Fibroblast of mammary gland (primary cell): ENCODE measurements at regions not wholly inside any gene's neighbourhood (a gene's known extent, or its start where the extent isn't known, plus 50 kb on each side); places are given as distances from the start of the nearest gene placed in this dataset.
"Not testable (repeated sequence)": the region's sequence is repeated elsewhere in the genome, so short reads cannot be mapped to it uniquely, and the experiment has no call there.

ENCODE experiments used
- DNase-seq: peaks from one replicate; pipeline ENCODE4 v3.0.0-alpha.2; 2010; ENCODE audit warnings: low read depth
- H3K4me3 ChIP-seq: 2 replicates; pipeline ENCODE4 v1.5.1; 2011; ENCODE audit warnings: low read depth, mild to moderate bottlenecking, low read length, moderate library complexity; ENCODE audit not compliant: control insufficient read depth
- TF ChIP-seq, protein P1 (sequence below): conservative IDR thresholded peaks from 2 replicates; pipeline ENCODE4 v1.5.1; 2011; ENCODE audit warnings: low read depth, low read length, inconsistent platforms; ENCODE audit not compliant: control insufficient read depth, insufficient read depth

DNA sequence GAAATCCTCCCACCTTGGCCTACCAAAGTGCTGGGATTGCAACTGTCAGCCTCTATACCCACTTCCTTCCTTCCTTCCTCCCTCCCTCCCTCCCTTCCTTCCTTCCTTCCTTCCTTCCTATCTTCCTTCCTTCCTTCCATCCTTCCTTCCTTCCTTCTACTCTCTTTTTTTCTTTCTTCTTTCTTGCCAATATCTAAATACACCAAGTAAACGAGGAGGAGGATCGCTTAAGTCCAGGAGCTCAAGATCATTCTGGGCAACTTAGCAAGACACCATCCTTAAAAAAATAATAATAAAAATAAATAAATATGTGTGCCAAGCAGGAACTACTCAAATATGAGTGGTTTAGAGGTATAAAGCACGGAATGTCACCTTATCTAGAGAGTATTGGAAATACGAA lies 249.4 kb upstream of the TRIB2 start:
- no peak for DNase-seq
- TF ChIP-seq, protein P1, sequence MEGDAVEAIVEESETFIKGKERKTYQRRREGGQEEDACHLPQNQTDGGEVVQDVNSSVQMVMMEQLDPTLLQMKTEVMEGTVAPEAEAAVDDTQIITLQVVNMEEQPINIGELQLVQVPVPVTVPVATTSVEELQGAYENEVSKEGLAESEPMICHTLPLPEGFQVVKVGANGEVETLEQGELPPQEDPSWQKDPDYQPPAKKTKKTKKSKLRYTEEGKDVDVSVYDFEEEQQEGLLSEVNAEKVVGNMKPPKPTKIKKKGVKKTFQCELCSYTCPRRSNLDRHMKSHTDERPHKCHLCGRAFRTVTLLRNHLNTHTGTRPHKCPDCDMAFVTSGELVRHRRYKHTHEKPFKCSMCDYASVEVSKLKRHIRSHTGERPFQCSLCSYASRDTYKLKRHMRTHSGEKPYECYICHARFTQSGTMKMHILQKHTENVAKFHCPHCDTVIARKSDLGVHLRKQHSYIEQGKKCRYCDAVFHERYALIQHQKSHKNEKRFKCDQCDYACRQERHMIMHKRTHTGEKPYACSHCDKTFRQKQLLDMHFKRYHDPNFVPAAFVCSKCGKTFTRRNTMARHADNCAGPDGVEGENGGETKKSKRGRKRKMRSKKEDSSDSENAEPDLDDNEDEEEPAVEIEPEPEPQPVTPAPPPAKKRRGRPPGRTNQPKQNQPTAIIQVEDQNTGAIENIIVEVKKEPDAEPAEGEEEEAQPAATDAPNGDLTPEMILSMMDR, result no peak
- no peak overlapping the region for H3K4me3 ChIP-seq

DNA sequence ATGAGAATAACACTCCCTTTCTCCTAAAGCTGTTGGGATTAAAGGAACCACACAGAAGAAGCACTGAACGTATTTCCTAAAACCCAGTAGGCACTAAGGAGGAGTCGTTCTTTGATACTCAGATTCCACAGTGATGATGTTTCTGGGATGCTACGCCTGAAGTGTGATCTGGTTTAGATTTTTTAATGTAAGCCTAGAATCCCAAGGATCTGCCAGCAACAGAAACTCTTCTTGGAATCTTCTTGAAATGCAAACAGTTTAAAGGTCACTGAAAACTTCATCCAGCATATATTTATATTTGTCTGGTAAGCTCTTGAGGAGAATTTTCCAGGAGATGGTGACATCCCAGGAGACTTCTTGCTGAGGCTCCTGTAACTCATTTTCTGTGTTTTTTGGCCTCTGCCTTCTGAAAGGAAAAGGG lies 247.6 kb upstream of the TRIB2 start:
- H3K4me3 ChIP-seq, result no peak overlapping the region
- TF ChIP-seq, protein P1, result no peak
- DNase-seq, result no peak

DNA sequence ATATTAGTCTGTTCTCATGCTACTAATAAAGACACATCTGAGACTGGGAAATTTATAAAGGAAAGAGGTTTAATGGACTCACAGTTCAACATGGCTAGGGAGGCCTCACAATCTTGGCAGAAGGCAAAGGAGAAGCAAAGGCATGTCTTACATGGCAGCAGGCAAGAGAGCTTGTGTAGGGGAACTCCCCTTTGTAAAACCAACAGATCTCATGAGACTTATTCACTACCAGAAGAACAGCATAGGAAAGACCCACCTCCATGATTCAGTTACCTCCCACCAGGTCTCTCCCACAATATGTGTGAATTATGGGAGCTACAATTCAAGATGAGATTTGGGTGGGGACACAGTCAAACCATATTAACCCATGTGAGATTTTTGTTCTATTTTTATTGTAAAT lies 244.5 kb upstream of the TRIB2 start:
- not testable (repeated sequence) for DNase-seq, H3K4me3 ChIP-seq

DNA sequence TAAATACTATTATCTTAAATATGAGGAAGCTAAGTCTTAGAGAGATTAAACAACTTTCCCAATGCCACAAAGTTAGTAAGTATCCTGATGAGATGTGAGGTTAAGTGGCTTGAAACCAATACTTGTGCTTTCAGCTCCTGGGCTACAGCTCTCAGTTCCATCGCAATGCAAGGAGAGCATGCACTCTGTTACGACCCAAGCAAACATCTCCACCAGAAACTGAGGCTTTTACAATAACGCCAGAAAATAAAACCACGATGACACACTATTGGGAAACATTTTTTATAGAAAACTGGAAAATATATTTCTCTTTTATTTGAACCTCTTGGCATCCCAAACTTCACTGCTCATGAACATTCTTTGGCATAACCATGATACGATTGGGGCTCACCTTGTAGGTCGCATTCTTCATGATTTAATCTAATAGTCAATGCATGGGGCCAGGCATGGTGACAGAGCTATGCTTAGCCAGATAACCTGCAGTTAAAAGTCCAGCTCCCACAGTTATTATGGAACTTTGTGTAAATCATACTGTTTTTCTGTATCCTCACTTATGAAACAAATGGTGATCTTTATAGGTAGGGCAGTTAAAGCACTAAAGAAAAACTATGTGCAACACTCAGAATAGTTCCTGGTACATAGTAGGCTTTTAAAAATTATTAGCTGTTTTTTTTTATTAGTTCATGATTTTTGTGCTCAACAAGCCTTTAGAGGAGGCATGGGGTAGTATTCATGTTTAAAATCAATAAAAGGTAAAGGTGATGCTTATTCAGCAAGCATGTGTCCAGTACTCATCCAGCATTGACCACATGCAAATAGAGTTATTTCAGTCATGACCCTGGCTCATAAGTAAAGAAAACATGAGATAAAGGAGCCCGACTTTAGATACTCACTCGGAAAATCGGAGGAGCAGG lies 238.3 kb upstream of the TRIB2 start:
- H3K4me3 ChIP-seq, result no peak overlapping the region
- DNase-seq, result peak; percentile 27
- TF ChIP-seq, protein P1, result no peak

DNA sequence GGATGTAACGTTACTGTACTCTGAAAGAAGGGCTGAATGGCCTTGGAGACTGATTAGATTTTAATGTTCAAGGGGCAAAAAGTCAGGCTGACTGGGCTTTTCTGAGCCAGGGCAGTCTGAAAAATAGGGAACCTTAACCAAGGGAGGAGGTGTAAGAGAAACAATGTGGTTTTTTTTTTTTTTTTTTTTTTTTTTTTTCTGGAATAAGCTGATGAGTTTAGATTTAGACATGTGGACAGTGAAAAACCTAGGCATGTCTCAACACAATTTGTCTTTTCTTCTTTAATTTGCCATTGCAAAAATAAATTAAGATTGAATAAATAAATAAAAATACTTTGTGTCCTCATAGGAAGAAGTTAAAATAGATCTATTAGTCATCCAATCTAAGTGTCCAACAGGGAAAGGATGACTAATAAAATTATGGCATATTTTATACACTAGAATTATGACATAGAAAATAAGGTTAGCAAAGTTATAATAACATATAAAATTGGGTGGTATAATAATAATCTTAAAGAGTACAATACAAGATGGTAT lies 237.6 kb upstream of the TRIB2 start:
- peak; percentile 28 for DNase-seq
- H3K4me3 ChIP-seq, result no peak overlapping the region
- TF ChIP-seq, protein P1, result no peak

DNA sequence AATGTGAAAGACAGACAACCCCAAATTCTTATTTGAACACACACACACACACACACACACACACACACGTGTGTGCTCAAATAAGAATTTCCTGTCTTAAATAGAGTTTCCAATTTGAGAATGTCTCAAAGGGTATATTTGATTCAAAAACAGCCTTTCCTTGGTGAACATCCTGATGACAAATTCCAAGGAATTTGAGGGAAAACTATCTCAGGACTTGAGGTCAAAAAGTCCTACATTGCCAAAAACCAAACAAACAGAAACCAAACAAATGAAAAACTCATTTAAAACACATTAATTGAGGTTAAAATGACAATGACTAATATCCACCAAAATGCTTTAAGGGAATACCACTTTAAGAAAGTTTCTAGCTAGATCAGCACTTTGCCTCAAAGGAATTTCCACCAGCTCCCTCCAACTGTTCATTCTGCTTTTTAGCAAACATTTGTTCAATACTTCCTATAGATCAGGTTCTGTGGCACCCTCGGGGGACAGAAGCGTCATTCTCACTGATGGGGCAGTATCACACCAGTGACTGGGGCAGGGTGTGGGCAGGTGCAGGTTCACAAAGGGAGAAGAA lies 232.1 kb upstream of the TRIB2 start:
- peak; percentile 74 for DNase-seq
- H3K4me3 ChIP-seq, result no peak overlapping the region
- TF ChIP-seq, protein P1, result no peak
